Mammary epithelial cell (primary cell): ENCODE measurements at regions not wholly inside any gene's neighbourhood (a gene's known extent, or its start where the extent isn't known, plus 50 kb on each side); places are given as distances from the start of the nearest gene placed in this dataset.

Experiments used
- CTCF ChIP-seq, 2 donors: IDR thresholded peaks in 1 of 2; conservative IDR thresholded peaks in 1 of 2; 2 replicates each; pipeline ENCODE4 v1.5.1; 2011 to 2012; ENCODE audit warnings: inconsistent platforms in 2 of 2, low read length in 2 of 2, mild to moderate bottlenecking in 2 of 2, control low read depth in 1 of 2, low read depth in 1 of 2; ENCODE audit not compliant: insufficient read depth in 1 of 2; ENCODE audit errors: extremely low read depth in 1 of 2
- EZH2 ChIP-seq: IDR thresholded peaks from 2 replicates; pipeline ENCODE4 v1.6.1; 2012; ENCODE audit warnings: low read length, inconsistent platforms, borderline replicate concordance

- TF ChIP-seq CTCF (conservative IDR thresholded peaks at IDR 0.05 in 1 of 2, IDR thresholded peaks at IDR 0.05 in 1 of 2; ENCODE audit: extremely low read depth in 1 of 2, insufficient read depth in 1 of 2, low read depth in 1 of 2, low read length in 2 of 2) (no peak), EZH2 (no peak)
Measured at GRCh38 chr12:107365703-107366102, 272.4 kb upstream of the CRY1 start.
